ENCODE measurements at regions not wholly inside any gene's neighbourhood (a gene's known extent, or its start where the extent isn't known, plus 50 kb on each side); places are given as distances from the start of the nearest gene placed in this dataset.

DNA sequence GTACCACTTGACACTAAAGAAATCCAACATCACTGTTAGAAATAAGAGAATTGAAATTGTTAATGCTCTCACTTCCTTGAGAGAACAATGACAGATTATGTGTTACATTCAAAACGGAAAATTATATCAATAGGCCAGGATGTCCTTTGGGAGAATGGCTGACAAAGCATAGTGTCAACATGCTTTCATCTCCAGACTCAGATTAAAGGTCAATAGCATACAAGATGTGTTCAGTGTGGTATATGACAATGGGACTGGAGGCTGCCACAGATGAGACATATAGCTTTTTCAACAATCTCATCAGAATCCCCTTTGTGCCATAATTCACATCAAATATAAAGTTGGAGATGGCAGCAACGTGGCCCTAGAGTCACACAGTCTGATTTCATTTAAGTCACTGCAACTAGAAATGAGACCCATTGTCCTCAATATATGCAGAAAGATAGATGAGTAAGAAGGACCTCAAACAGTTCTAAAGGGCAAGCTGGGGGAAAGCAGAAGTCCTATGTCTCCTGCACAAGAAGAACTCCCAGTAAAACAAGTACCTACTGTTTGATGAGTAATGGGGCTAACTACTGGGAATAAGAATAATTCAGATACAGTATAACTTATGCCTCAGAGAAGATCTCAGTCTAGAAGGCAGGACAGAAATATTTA, 327.9 kb downstream of the TTLL7 start:
- DNase-seq = no peak

DNA sequence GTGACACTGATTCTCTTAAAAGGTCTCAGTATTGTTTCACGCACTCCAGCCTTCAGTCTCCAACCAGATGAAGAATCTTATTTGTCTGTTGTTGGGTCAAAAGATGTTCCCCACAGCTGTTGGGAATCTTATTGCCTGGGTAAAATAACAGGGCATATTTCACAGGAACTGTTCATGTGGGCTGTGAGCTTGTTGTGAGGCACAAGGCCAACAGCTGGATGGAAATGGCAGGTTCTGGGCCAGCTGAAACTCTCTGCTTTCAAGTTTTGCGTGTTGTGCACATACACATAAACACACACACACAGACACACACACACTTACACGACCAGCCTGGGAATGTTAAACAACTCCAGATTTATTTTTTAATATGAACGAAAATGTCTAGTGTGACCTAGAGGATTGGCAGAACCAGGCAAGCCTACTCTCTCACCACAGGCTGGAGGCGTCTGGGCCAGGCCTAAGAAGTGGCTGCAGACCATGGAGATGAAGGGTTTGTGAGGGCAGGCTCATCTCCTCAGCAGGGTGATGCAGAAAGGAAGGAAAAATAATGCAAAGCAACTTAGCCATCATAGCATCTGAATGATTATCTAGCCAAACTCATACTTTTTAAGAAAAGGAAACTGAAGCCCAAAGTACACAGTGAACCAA, 357.0 kb downstream of the TTLL7 start:
- no peak for DNase-seq

GRCh38 chr1:83641206-83641658, 357.7 kb downstream of the TTLL7 start:
- DNase-seq = no peak

GRCh38 chr1:83639785-83640184, 359.1 kb downstream of the TTLL7 start:
- no peak for DNase-seq

GRCh38 chr1:83637586-83637985, 361.3 kb downstream of the TTLL7 start:
- no peak for DNase-seq

GRCh38 chr1:83637009-83637408, 361.9 kb downstream of the TTLL7 start:
- DNase-seq = no peak

- DNase-seq = no peak
Observed at GRCh38 chr1:83632906-83633305, 366.0 kb downstream of the TTLL7 start.

DNA sequence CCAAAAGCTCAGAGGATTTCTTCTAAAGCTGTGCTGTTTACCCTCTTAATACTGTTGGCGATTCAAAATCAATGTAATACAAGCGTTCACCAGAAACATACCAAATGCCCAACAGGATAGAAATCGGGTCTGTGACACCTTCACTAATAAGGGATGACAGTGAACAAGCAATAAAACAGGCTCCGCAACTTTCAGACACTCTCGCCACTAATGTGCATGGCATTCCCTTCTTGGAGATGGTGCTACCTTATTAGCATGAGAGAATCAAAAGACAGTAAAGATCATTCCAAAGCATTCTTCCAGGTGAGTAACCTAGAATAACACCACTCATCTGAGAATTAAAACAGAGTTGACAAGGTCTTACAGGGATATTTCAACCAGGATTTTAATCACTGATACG, 367.1 kb downstream of the TTLL7 start:
- no peak for DNase-seq

- no peak for DNase-seq
Observed at GRCh38 chr1:83627045-83627444, 371.9 kb downstream of the TTLL7 start.

- no peak for DNase-seq
Observed at GRCh38 chr1:83626603-83627002, 372.3 kb downstream of the TTLL7 start.

DNA sequence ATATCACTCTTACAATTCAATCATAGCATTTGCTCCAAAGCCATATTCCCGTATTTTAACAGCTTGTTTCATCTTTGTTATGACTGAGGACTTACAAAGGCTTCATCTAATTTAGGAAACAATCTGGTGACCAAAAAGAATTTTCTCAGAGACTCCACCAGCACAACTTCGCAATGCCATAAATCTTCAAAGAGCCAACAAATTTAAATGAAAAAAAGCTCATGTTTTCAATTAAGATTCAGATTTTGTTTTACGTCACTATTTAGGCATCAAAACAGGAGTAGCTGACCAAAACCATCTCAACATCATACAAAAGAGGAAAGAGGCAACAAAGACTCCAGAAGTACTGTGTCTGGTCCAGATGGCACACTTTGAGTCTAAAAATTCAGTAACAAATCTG, 373.3 kb downstream of the TTLL7 start:
- DNase-seq = no peak

DNA sequence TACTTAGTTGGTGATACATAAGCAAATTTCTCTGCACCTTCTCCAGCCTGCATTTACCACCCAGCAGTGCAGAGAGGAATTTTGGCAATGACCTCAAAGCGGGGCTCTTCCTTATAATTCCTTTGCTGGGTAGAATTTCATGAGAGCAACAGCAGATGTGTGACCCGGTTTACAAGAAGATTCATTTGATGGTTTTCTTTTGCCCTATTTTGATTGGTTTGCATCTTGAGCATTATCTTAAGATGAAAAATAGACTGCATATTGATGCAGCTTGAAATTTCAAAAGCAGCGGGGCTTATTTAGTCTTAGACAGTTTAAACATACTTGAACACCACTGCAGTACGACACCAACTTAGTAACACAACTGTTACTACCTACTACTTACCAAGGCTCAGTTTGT, 378.9 kb downstream of the TTLL7 start:
- DNase-seq = no peak

GRCh38 chr1:83619170-83619896, 379.6 kb downstream of the TTLL7 start:
- DNase-seq = no peak

- no peak for DNase-seq
Observed at GRCh38 chr1:83617883-83618282, 381.0 kb downstream of the TTLL7 start.

DNA sequence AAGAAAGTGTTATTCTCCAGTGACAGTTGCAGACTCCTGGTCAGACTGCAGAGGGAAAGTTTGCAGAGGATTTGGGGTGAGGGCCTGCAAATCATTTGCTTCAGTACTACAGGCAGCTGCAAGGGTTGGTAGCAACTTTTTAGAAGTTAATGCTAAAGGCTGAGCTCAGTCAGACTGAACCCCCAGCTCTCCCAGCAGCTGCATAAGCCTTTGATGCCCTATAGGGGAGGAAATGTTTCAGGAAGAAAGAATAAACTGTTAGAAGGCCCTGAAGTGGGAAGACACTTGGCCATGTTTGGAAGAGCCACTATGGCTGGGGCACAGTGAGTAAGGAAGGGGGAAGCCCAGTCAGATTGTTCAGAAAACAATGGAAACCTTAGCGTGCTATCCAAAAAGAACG, 383.6 kb downstream of the TTLL7 start:
- no peak for DNase-seq

DNA sequence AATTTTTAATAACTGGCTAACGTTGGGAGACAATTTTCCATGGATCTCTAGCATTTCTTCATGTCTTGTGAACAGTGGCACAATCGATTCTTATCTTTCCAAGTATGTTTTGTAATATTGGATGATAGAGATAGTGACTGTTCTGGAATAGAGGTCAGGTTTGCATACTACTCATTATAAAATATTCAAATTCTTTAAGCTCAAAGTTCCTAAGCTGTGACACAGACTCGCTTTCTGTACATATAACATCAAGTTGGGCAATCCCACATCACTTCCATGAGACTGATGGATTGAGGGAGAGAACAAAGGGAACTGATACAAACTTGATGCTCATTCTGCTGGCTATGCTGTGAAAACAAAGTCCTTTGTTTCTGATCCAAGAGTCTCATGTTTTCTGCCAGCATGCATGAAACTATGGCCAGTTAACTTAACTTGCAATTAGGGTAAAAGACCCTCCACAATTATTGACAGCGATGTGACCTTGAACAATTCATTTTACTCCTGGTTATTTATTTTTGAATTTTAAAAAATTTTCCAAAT, 392.4 kb downstream of the TTLL7 start:
- DNase-seq = no peak

DNA sequence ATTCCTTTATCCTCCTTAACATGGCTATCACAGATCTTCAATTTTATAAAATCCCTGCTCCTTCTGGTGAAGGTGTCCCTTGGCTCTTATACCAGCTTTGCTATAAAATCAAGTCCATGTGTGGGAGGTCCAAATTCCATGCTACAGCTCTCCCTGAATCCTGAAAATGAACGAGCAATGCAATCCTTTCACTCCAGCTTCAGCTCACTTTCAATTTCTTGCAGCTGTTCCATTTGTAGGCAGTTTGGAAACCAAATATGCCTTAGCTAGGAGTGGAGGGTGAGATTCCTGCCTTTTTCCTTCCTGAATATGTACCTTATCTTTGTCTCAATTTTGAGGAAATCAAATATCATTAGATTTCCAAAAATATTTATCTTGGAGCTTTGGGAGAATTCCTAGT, 402.6 kb downstream of the TTLL7 start:
- no peak for DNase-seq

GRCh38 chr1:83593073-83593472, 405.9 kb downstream of the TTLL7 start:
- DNase-seq = no peak

GRCh38 chr1:83588140-83588539, 410.8 kb downstream of the TTLL7 start:
- no peak for DNase-seq

- peak; percentile 21 for DNase-seq
Observed at GRCh38 chr1:83583351-83584014, 415.4 kb downstream of the TTLL7 start.

DNA sequence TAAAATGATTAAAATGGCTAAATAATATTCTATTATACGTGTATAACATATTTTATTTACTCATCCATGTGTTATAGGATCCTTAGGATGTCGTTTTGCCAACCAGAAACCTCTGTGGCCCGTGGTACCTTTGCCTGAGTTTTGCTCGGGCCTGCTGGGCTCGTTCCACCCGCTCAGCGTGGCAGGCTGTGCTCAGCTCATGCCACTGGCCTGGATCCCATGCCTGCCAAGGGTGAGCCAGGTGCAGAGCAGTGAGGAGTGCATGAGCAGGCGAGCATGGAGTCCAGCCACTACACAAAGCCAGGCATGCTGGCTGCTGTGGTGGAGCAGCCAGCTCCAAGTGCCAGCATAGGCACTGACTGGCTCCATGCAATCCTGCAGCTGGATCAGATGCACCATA, 417.2 kb downstream of the TTLL7 start:
- DNase-seq = no peak

DNA sequence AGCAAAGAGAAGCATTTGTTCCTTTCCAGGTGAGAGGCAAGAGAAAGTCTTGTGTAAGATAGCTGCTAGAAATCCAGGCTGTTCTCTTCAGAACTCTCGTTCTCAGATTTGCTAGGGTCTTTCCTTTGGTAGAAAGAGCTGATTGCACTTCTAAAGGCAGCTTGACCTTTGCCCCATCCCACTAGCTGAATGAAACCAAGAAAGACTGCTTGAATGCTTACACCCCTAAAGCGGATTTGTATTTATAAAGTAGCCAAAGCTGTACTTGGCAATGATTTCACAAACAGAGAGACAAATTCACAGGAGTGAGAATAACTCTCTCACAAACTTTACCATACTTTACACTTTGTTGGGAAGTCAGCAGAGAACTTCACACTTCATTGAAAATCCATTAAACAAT, 424.1 kb downstream of the TTLL7 start:
- no peak for DNase-seq

GRCh38 chr1:83573776-83574175, 425.2 kb downstream of the TTLL7 start:
- no peak for DNase-seq
